Stimulated activated CD8-positive, alpha-beta memory T cell treated with anti-CD3 and anti-CD28 coated beads, Interleukin-15, amount 100 ng/mL, for 48 hours (primary cell): ENCODE measurements at regions not wholly inside any gene's neighbourhood (a gene's known extent, or its start where the extent isn't known, plus 50 kb on each side); places are given as distances from the start of the nearest gene placed in this dataset.
"Not testable (repeated sequence)": the region's sequence is repeated elsewhere in the genome, so short reads cannot be mapped to it uniquely, and the experiment has no call there.

Experiments
- DNase-seq, 2 donors: peaks; one replicate each; pipeline ENCODE4 v3.0.0-alpha.2; 2020; ENCODE audit warnings: low read depth in 2 of 2

DNA sequence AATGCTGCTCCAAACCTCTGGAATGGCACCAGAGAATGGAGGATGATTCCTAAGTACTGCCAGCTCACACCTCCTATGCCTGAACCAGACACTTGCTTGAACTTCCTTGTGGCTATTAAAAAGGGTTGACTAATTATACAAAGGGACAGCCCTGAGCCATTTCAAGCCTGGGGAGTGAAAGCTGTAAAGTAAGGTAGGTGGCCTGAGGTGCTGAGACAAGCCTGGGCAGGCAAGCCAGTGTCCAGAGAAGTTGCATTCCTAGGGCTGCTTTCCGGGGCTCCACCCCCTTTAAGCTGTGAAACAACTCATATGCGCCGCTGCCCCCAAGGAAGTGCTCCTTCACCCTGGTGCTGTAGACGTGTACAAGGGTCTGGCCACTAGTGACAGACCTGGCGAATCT, 79.9 kb upstream of the SLC1A3 start:
- DNase-seq = no peak

DNA sequence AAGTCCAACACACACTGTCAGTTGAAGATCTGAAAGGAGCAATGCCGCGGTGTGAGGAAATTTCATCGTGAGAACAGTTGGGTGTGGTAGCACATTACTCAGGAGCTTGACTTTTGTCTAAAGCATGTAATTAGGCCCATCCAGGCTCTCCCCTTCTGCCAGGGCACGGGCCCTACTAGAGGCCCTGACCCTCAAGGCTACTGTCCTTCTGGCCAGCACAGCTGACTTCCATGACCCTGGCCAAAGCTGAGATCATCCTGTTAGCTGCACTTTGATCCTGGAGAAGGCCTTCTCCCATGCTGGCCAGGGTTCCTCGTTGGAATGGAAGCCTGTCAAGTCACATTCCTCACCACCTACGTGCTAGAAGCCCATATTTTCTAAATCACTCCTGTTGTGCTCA, 77.8 kb upstream of the SLC1A3 start:
- no peak for DNase-seq

DNA sequence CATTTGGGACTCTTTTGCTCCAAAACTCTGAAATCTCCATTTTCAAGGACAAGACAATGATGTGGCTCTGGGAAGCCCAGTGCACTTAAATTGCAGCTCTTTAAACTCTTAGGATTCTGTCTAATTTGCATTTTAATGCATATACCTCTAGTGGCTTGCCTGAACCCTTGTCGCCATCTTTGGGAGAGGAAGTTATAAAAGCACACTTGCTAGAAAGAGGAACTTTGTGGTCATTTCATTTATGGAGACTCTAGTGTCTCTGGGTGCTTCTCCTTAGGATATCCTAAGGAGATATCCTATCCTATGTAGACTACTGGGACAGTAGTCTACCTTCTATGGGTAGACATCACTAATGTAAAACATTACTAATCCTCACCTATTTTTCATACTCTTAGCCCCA, 77.3 kb upstream of the SLC1A3 start:
- DNase-seq = no peak

DNA sequence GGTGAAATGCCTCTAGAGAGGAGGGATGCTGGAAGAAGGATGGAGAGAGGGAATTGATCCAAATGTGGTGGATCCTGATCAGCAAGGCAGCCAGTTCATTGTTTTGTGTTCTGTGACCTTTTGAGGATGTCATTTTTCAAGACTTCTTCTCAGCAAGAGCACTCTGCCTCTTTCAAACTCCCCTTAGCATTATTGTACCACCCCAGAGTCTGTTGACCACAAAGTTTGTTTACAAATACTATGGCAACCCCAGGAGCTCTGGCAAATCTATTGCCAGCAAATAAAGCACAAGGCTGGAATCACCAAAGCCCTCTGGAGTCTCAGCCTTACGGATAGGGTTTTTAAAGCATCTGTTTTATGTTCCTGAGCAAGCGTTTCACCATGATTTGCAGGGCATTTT, 76.2 kb upstream of the SLC1A3 start:
- DNase-seq = no peak

DNA sequence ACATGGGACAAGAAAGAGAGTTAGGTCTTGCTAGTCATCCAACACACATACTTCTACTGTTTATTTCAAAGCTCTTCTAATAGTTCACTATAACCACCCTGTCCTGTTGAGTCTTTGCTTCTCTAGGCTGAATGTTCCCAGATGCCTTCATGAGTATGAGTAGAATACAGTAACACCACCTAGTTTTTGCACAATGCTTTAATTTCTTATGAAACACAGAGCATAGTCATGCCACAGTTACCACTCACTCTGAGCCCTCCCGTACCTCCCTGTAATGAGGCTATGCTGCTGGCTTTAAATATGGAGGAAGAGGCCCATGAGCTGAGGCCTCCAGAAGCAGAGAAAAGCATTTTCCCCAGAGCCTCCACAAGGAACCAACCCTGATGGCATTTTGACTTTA, 75.0 kb upstream of the SLC1A3 start:
- DNase-seq = no peak

DNA sequence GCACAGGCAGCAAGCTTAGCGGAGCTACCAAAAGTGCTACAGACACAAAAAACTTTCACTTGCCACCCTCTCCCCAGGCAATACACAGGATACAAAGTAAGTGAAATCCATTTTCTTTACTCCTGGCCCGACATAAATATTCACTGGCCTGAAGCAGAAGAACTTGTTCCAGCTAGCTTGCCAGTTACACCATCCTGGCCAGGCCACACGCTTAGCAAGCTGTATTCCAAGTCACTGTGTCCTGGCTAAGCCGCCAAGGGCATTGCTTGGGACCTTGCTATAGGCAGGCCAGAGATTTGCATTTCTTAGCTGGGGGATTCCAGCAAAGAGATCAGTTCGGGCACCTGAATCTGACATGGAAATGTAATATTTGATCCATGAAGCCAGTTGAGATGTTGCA, 71.0 kb upstream of the SLC1A3 start:
- DNase-seq = no peak

DNA sequence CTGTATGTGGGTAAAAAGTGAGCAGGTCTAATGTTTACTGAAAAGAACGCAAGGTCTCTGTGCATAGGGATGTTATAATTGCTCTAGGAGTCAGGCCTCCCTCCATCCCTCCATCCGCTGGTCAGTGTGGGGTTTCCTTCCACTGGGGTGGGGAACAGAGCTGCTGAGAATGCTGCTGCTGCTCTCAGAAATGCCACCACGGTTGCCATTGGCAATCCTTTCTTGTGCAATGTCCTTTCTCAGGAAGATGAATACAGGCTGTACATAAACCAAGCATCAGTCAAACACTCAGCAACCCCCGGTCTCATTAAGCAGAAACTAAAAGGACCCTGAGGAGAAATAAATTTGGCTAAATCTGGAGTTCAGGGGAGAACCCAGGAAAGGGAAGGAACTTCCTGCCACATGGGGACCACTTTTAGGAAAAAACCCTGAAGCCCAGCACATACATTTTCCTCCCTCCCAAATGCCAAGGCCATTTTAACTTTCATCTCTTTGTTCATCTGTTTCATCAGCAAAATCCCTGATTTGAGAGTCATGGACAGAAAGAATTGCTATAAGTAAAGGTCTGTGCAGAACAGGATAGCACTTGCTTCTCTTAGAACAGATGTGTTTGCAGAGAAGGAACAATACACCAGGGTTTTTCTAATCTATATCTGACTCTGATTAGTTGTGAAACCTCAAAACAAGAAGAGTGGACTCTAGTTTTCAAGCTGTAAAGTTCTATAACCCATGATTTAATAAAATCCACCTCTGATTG, 70.4 kb upstream of the SLC1A3 start:
- DNase-seq = no peak

DNA sequence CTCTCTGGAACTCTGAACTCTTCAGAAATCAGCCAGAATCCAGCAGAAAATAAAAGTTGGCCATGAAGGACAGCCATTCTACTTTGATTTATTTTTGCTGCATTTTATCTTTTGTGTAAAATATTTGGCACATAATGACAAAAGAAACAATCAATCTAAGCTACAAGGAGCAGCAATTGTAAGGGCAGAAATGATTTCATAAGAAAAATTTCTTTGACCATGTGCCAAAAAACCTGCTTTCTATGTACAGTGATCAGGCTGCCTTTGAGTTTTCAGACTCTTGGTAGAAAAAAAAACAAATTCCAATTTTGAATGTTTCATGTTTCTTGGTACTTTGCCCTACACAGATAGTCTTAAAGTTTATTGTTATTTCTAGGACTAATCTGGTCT, 69.8 kb upstream of the SLC1A3 start:
- DNase-seq = no peak

DNA sequence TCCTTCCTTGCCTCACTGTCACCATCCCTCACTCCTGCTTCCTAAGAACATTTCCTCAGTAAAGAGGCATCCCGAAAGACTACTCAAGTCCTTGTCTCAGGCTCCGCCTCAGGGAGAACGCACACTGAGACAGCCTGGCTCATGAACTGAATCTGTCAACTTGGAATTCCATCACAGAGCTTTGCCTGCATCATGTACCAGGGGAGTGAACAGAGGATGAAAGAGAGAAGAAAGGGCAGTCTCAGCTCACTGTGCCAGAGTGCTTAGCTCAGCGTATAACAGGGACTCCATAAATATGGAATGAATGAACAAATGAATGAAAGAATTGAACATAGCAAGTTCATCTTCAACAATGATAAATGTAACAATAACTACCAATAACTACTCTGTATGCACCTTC, 68.7 kb upstream of the SLC1A3 start:
- no peak for DNase-seq

DNA sequence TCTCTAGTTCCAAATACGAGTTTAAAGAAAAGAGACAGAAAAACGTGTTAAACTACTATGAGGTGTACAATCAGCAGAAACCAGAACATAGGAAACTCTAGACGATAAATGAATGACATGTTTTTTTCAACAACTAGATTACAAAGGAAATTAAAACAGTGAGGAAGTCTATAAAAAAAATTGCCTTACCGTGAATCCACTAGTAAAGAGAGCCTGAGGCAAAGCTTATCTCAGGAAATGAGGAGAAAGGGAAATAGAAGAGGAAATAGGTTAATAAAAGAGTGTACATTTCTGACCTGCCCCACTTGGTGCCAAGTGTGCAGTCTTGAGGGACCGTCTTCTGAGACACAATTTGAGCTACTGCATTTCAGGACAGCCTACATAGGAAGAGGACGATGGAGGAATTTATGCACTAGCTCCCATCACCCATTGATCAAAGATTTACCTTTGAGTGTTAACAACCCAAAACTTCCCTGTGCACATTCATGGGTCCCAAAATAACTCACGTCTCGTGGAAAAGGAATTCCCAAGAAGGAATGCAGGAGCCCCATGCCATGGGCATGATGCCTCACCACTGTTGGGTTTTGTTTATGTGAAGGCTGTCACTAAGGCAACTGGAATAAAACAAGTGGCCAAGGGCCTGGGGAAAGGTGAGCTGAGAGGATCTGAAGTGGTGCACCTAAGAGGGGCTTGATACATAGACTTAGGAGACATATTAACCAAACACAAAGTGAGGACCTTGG, 53.6 kb upstream of the SLC1A3 start:
- no peak for DNase-seq

DNA sequence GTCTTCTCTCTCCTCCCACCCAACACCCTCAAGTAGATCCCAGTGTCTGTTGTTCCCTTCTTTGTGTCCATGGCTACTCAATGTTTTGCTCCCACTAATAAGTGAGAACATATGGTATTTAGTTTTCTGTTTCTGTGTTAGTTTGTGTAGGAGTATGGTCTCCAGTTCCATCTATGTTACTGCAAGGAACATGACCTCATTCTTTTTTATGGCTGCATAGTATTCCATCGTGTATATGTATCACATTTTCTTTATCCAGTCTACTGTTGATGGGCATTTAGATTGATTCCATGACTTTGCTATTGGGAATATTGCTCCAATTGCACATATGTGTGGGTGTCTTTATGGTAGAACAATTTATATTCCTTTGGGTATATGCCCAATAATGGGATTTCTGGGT, 51.4 kb upstream of the SLC1A3 start:
- DNase-seq = not testable (repeated sequence)
